ENCODE measurements at regions not wholly inside any gene's neighbourhood (a gene's known extent, or its start where the extent isn't known, plus 50 kb on each side); places are given as distances from the start of the nearest gene placed in this dataset.
"Not testable (repeated sequence)": the region's sequence is repeated elsewhere in the genome, so short reads cannot be mapped to it uniquely, and the experiment has no call there.

- Histone ChIP-seq H3K9me3 (ENCODE audit: insufficient read depth, low read length) (no peaks in the 10 kb centered on the region), H3K36me3 (ENCODE audit: insufficient read depth, insufficient read length, low read length) (no peaks in the 10 kb centered on the region), H3K9ac (ENCODE audit: insufficient read length, low read depth) (no peak overlapping the region), H3K4me1 (ENCODE audit: insufficient read depth, insufficient read length) (peaks cover 3% of the 10 kb centered on the region), H3K4me3 (ENCODE audit: insufficient read length, low read depth) (no peak overlapping the region), H3K27me3 (ENCODE audit: insufficient read depth, insufficient read length) (no peaks in the 10 kb centered on the region)
- TF ChIP-seq ZNF274 (IDR thresholded peaks at IDR 0.05; ENCODE audit: low read depth, low read length) (no peak), YY1 (IDR thresholded peaks at IDR 0.05; ENCODE audit: insufficient read depth, insufficient read length) (no peak), SUZ12 (IDR thresholded peaks at IDR 0.05; ENCODE audit: extremely low read depth, insufficient read depth, insufficient read length) (no peak)
- no peak for DNase-seq (ENCODE audit: low read depth, low spot score)
These were observed 738.6 kb upstream of the ZNF608 start for GRCh38 chr5:125484742-125485641.

- no peaks in the 10 kb centered on the region for H3K27me3 ChIP-seq (ENCODE audit: insufficient read depth, insufficient read length)
- no peak for DNase-seq (ENCODE audit: low read depth, low spot score)
- no peak for TF ChIP-seq YY1 (IDR thresholded peaks at IDR 0.05; ENCODE audit: insufficient read depth, insufficient read length)
- H3K9me3 ChIP-seq (ENCODE audit: insufficient read depth, low read length) = no peaks in the 10 kb centered on the region
- no peaks in the 10 kb centered on the region for H3K36me3 ChIP-seq (ENCODE audit: insufficient read depth, insufficient read length, low read length)
- H3K4me1 ChIP-seq (ENCODE audit: insufficient read depth, insufficient read length) = peaks cover 3% of the 10 kb centered on the region
- H3K9ac ChIP-seq (ENCODE audit: insufficient read length, low read depth) = no peak overlapping the region
- no peak overlapping the region for H3K4me3 ChIP-seq (ENCODE audit: insufficient read length, low read depth)
These were observed 739.3 kb upstream of the ZNF608 start for GRCh38 chr5:125485771-125486170.

DNA sequence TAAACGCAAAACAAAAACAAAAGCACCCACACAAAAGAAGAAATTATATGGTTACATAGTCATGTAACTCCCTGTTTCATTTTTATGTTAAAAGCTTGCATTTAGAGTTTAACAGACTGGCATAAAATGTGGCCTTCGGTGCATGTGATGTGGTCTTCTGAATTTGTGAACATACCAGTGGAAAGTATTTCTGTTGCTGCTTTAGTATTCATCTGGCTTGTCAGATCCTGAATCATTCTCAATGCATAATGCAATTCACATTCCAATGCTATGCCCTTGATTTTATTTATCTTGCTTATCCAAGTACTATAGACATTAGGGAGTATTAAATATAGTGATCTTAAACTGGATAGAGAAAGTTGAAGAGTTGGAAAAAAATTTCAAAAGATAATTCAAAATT, 740.2 kb upstream of the ZNF608 start:
- H3K4me3 ChIP-seq (ENCODE audit: insufficient read length, low read depth) = no peak overlapping the region
- no peak overlapping the region for H3K9ac ChIP-seq (ENCODE audit: insufficient read length, low read depth)
- TF ChIP-seq YY1 (IDR thresholded peaks at IDR 0.05; ENCODE audit: insufficient read depth, insufficient read length) (no peak), ZNF274 (IDR thresholded peaks at IDR 0.05; ENCODE audit: low read depth, low read length) (no peak), SUZ12 (IDR thresholded peaks at IDR 0.05; ENCODE audit: extremely low read depth, insufficient read depth, insufficient read length) (no peak)
- H3K9me3 ChIP-seq (ENCODE audit: insufficient read depth, low read length) = no peaks in the 10 kb centered on the region
- no peaks in the 10 kb centered on the region for H3K27me3 ChIP-seq (ENCODE audit: insufficient read depth, insufficient read length)
- peaks cover 3% of the 10 kb centered on the region for H3K4me1 ChIP-seq (ENCODE audit: insufficient read depth, insufficient read length)
- H3K36me3 ChIP-seq (ENCODE audit: insufficient read depth, insufficient read length, low read length) = no peaks in the 10 kb centered on the region
- DNase-seq (ENCODE audit: low read depth, low spot score) = no peak

- Histone ChIP-seq H3K9ac (ENCODE audit: insufficient read length, low read depth) (no peak overlapping the region), H3K36me3 (ENCODE audit: insufficient read depth, insufficient read length, low read length) (no peaks in the 10 kb centered on the region), H3K4me1 (ENCODE audit: insufficient read depth, insufficient read length) (peaks cover 3% of the 10 kb centered on the region), H3K4me3 (ENCODE audit: insufficient read length, low read depth) (no peak overlapping the region), H3K27me3 (ENCODE audit: insufficient read depth, insufficient read length) (no peaks in the 10 kb centered on the region), H3K9me3 (ENCODE audit: insufficient read depth, low read length) (no peaks in the 10 kb centered on the region)
- no peak for DNase-seq (ENCODE audit: low read depth, low spot score)
- TF ChIP-seq ZNF274 (IDR thresholded peaks at IDR 0.05; ENCODE audit: low read depth, low read length) (no peak), YY1 (IDR thresholded peaks at IDR 0.05; ENCODE audit: insufficient read depth, insufficient read length) (no peak), SUZ12 (IDR thresholded peaks at IDR 0.05; ENCODE audit: extremely low read depth, insufficient read depth, insufficient read length) (no peak)
These were observed 740.8 kb upstream of the ZNF608 start for GRCh38 chr5:125487231-125487630.

- not testable (repeated sequence) for H3K36me3 ChIP-seq (ENCODE audit: insufficient read depth, insufficient read length, low read length); H3K4me3 ChIP-seq (ENCODE audit: insufficient read length, low read depth); H3K9me3 ChIP-seq (ENCODE audit: insufficient read depth, low read length); H3K4me1 ChIP-seq (ENCODE audit: insufficient read depth, insufficient read length); H3K27me3 ChIP-seq (ENCODE audit: insufficient read depth, insufficient read length); H3K9ac ChIP-seq (ENCODE audit: insufficient read length, low read depth); DNase-seq (ENCODE audit: low read depth, low spot score)
These were observed 741.2 kb upstream of the ZNF608 start for GRCh38 chr5:125487652-125488051.

DNA sequence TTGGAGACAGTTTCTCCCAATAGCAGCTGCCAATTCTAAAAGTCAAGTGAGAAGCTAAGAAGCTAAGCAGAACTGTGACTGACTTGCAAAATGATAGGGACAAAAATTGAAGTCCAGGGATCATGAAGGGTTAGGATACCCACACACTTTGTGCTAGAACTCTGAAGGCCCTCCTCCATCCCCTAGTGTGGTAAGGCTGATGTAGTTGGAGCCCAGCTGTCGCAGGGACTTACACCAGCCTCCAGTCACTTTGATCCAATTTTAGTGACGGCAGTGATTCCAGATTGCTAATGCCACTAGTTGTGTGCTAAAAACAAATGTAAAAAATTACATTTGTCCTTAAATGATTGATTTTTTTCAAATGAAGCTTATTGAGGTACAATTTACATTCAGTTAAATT, 742.7 kb upstream of the ZNF608 start:
- no peaks in the 10 kb centered on the region for H3K36me3 ChIP-seq (ENCODE audit: insufficient read depth, insufficient read length, low read length)
- TF ChIP-seq SUZ12 (IDR thresholded peaks at IDR 0.05; ENCODE audit: extremely low read depth, insufficient read depth, insufficient read length) (no peak), ZNF274 (IDR thresholded peaks at IDR 0.05; ENCODE audit: low read depth, low read length) (no peak), YY1 (IDR thresholded peaks at IDR 0.05; ENCODE audit: insufficient read depth, insufficient read length) (no peak)
- no peak for DNase-seq (ENCODE audit: low read depth, low spot score)
- no peak overlapping the region for H3K4me3 ChIP-seq (ENCODE audit: insufficient read length, low read depth)
- H3K27me3 ChIP-seq (ENCODE audit: insufficient read depth, insufficient read length) = no peaks in the 10 kb centered on the region
- no peak overlapping the region for H3K9ac ChIP-seq (ENCODE audit: insufficient read length, low read depth)
- peaks cover 6% of the 10 kb centered on the region; the same call in 1 of the 2 replicates for H3K9me3 ChIP-seq (ENCODE audit: insufficient read depth, low read length)
- peaks cover 3% of the 10 kb centered on the region for H3K4me1 ChIP-seq (ENCODE audit: insufficient read depth, insufficient read length)

GRCh38 chr5:125491986-125492492, 745.6 kb upstream of the ZNF608 start:
- no peaks in the 10 kb centered on the region for H3K36me3 ChIP-seq (ENCODE audit: insufficient read depth, insufficient read length, low read length)
- no peak for DNase-seq (ENCODE audit: low read depth, low spot score)

More at GRCh38 chr5:125491986-125492492, 745.6 kb upstream of the ZNF608 start:
- TF ChIP-seq ZNF274 (IDR thresholded peaks at IDR 0.05; ENCODE audit: low read depth, low read length) (no peak), YY1 (IDR thresholded peaks at IDR 0.05; ENCODE audit: insufficient read depth, insufficient read length) (no peak), SUZ12 (IDR thresholded peaks at IDR 0.05; ENCODE audit: extremely low read depth, insufficient read depth, insufficient read length) (no peak)
- peaks cover 6% of the 10 kb centered on the region; the same call in 1 of the 2 replicates for H3K9me3 ChIP-seq (ENCODE audit: insufficient read depth, low read length)
- no peaks in the 10 kb centered on the region for H3K4me1 ChIP-seq (ENCODE audit: insufficient read depth, insufficient read length)
- H3K27me3 ChIP-seq (ENCODE audit: insufficient read depth, insufficient read length) = no peaks in the 10 kb centered on the region
- no peak overlapping the region for H3K4me3 ChIP-seq (ENCODE audit: insufficient read length, low read depth)
- no peak overlapping the region for H3K9ac ChIP-seq (ENCODE audit: insufficient read length, low read depth)
